ENCODE measurements at regions not wholly inside any gene's neighbourhood (a gene's known extent, or its start where the extent isn't known, plus 50 kb on each side); places are given as distances from the start of the nearest gene placed in this dataset.

GRCh38 chr15:98203872-98204660, 243.6 kb downstream of the ARRDC4 start:
- no peak for DNase-seq
- Histone ChIP-seq H3K27me3 (peaks cover 0 to 5% (median 0%) of the 10 kb centered on the region in 4 donors), H3K4me3 (no peak overlapping the region), H3K9me3 (no peaks in the 10 kb centered on the region), H3K27ac (no peak overlapping the region), H3K36me3 (no peaks in the 10 kb centered on the region), H3K4me1 (no peaks in the 10 kb centered on the region)
- TF ChIP-seq CTCF (IDR thresholded peaks at IDR 0.05) (no peak), POLR2A (IDR thresholded peaks at IDR 0.05) (no peak)
- intact Hi-C loops (cut with DNase I) = no loop called here
- 85 to 91% methylated on average over 6 of the region's 6 CpGs for WGBS, 2 donors

DNA sequence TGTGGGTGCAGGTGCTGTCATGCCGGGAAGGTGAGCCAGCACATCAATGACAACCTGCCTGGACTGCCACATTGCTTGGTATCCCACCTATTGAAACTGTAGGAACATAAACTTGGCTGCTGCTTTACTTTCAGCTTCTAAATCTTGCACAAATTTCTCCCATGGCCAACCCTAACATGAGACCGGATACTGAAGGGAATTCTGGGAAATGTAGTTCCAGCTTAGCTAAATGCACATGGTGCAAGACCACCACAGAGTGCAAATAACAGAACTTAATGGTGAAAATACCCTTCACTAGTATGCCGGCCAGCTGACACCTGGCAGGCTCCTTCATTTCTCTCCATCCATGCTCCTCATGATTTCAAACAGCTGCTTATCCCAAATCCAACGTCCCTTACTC, 247.4 kb downstream of the ARRDC4 start:
- DNase-seq = no peak
- H3K27ac ChIP-seq = no peak overlapping the region
- intact Hi-C loops (cut with DNase I) = no loop called here
- no peak overlapping the region for H3K4me3 ChIP-seq
- peaks cover 0 to 5% (median 0%) of the 10 kb centered on the region in 4 donors for H3K27me3 ChIP-seq
- no peak for TF ChIP-seq CTCF (IDR thresholded peaks at IDR 0.05)
- TF ChIP-seq POLR2A (IDR thresholded peaks at IDR 0.05) = no peak
- H3K9me3 ChIP-seq = no peaks in the 10 kb centered on the region
- WGBS, 2 donors = 74 to 78% methylated on average over 4 of the region's 4 CpGs
- no peaks in the 10 kb centered on the region for H3K36me3 ChIP-seq
- H3K4me1 ChIP-seq = no peaks in the 10 kb centered on the region

GRCh38 chr15:98213346-98213979, 253.0 kb downstream of the ARRDC4 start:
- Histone ChIP-seq H3K36me3 (no peaks in the 10 kb centered on the region), H3K9me3 (no peaks in the 10 kb centered on the region), H3K4me3 (no peak overlapping the region), H3K4me1 (peaks cover 0 to 9% (median 0%) of the 10 kb centered on the region in 3 donors), H3K27ac (no peak overlapping the region), H3K27me3 (no peaks in the 10 kb centered on the region)
- TF ChIP-seq CTCF (IDR thresholded peaks at IDR 0.05) (no peak), POLR2A (IDR thresholded peaks at IDR 0.05) (no peak)
- intact Hi-C loops (cut with DNase I) = no loop called here
- WGBS, 2 donors = 64 to 68% methylated on average over 6 of the region's 6 CpGs
- no peak for DNase-seq

DNA sequence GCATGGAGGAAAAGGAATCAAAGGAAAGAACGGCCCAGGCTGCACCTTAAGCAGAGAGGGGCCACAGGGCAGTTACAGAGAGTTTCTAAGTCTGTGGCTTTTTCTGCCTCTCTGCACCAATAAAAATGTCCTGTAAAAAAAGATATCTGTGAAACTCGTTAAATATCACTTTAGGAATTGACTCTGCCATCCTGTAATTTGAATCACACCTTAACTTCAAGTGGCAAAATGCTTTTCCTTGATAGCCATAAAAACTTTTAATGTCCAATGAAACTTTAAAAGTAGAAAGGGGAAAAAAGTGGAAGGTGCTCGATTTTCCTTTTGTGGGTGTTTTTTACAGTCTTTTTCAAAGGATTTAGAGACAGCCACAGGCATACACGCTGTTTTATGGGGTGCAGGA, 255.7 kb downstream of the ARRDC4 start:
- Histone ChIP-seq H3K9me3 (no peaks in the 10 kb centered on the region), H3K27me3 (no peaks in the 10 kb centered on the region), H3K27ac (no peak overlapping the region), H3K4me3 (no peak overlapping the region), H3K4me1 (peaks cover 0 to 22% (median 0%) of the 10 kb centered on the region in 3 donors), H3K36me3 (no peaks in the 10 kb centered on the region)
- no peak for DNase-seq
- 61 to 80% methylated on average over 4 of the region's 4 CpGs for WGBS, 2 donors
- TF ChIP-seq POLR2A (IDR thresholded peaks at IDR 0.05) = no peak
- TF ChIP-seq CTCF (IDR thresholded peaks at IDR 0.05) = no peak
- intact Hi-C loops (cut with DNase I) = no loop called here

DNA sequence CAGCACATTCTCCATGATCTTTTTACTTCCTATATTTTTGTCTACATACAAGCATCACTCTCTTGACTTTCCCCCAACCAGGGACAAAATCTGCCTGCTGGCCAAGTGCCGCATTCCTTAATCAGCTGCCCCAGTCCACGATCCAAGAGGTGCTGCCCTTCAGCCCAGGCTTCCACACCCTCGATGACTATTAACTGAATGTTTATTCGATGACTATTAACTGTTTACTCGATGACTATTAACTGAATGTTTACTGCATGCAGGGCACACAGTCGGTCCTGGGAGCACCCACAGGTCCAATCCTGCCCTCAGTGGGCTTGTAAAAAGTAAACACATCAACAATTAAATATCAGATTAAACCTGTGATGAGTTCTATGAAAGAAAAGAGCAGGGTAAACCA, 256.9 kb downstream of the ARRDC4 start:
- no peak for TF ChIP-seq CTCF (IDR thresholded peaks at IDR 0.05)
- no peak for TF ChIP-seq POLR2A (IDR thresholded peaks at IDR 0.05)
- intact Hi-C loops (cut with DNase I) = no loop called here
- H3K4me1 ChIP-seq = peaks cover 0 to 28% (median 0%) of the 10 kb centered on the region in 3 donors
- no peaks in the 10 kb centered on the region for H3K27me3 ChIP-seq
- H3K9me3 ChIP-seq = no peaks in the 10 kb centered on the region
- DNase-seq = no peak
- 30 to 52% methylated on average over 6 of the region's 6 CpGs for WGBS, 2 donors
- H3K36me3 ChIP-seq = no peaks in the 10 kb centered on the region
- H3K4me3 ChIP-seq = no peak overlapping the region
- H3K27ac ChIP-seq = no peak overlapping the region

All from esophagus squamous epithelium (tissue), 5 donors.